ENCODE measurements at regions not wholly inside any gene's neighbourhood (a gene's known extent, or its start where the extent isn't known, plus 50 kb on each side); places are given as distances from the start of the nearest gene placed in this dataset.

- no peak for TF ChIP-seq CTCF (IDR thresholded peaks at IDR 0.05)
- no peaks in the 10 kb centered on the region for H3K4me1 ChIP-seq (ENCODE audit: control insufficient read depth in 1 of 2, insufficient read depth in 1 of 2, low read depth in 1 of 2, low read length in 1 of 2)
- no peak overlapping the region for H3K4me3 ChIP-seq (ENCODE audit: low read depth in 1 of 2, low read length in 1 of 2)
- H3K27me3 ChIP-seq = peaks cover 43% of the 10 kb centered on the region
- no peaks in the 10 kb centered on the region for H3K9me3 ChIP-seq
- H3K27ac ChIP-seq = no peak overlapping the region
- no peaks in the 10 kb centered on the region for H3K36me3 ChIP-seq
Observed at GRCh38 chr21:43364261-43364510, 62.7 kb downstream of the SIK1 start.

GRCh38 chr21:43363506-43364260, 63.2 kb downstream of the SIK1 start:
- Histone ChIP-seq H3K27me3 (peaks cover 43% of the 10 kb centered on the region), H3K4me1 (ENCODE audit: control insufficient read depth in 1 of 2, insufficient read depth in 1 of 2, low read depth in 1 of 2, low read length in 1 of 2) (no peaks in the 10 kb centered on the region), H3K4me3 (ENCODE audit: low read depth in 1 of 2, low read length in 1 of 2) (no peak overlapping the region), H3K27ac (no peak overlapping the region), H3K36me3 (no peaks in the 10 kb centered on the region), H3K9me3 (no peaks in the 10 kb centered on the region)
- TF ChIP-seq CTCF (IDR thresholded peaks at IDR 0.05) = no peak

GRCh38 chr21:43362915-43363314, 64.0 kb downstream of the SIK1 start:
- Histone ChIP-seq H3K9me3 (no peaks in the 10 kb centered on the region), H3K4me1 (ENCODE audit: control insufficient read depth in 1 of 2, insufficient read depth in 1 of 2, low read depth in 1 of 2, low read length in 1 of 2) (no peaks in the 10 kb centered on the region), H3K36me3 (no peaks in the 10 kb centered on the region), H3K27ac (no peak overlapping the region), H3K27me3 (peaks cover 43% of the 10 kb centered on the region), H3K4me3 (ENCODE audit: low read depth in 1 of 2, low read length in 1 of 2) (no peak overlapping the region)
- no peak for TF ChIP-seq CTCF (IDR thresholded peaks at IDR 0.05)

GRCh38 chr21:43362321-43362791, 64.6 kb downstream of the SIK1 start:
- TF ChIP-seq CTCF (IDR thresholded peaks at IDR 0.05) = no peak
- Histone ChIP-seq H3K4me1 (ENCODE audit: control insufficient read depth in 1 of 2, insufficient read depth in 1 of 2, low read depth in 1 of 2, low read length in 1 of 2) (no peaks in the 10 kb centered on the region), H3K9me3 (no peaks in the 10 kb centered on the region), H3K4me3 (ENCODE audit: low read depth in 1 of 2, low read length in 1 of 2) (no peak overlapping the region), H3K36me3 (no peaks in the 10 kb centered on the region), H3K27me3 (peaks cover 43% of the 10 kb centered on the region), H3K27ac (no peak overlapping the region)

GRCh38 chr21:43361493-43362296, 65.2 kb downstream of the SIK1 start:
- no peaks in the 10 kb centered on the region for H3K36me3 ChIP-seq
- no peaks in the 10 kb centered on the region for H3K9me3 ChIP-seq
- no peaks in the 10 kb centered on the region for H3K4me1 ChIP-seq (ENCODE audit: control insufficient read depth in 1 of 2, insufficient read depth in 1 of 2, low read depth in 1 of 2, low read length in 1 of 2)
- TF ChIP-seq CTCF (IDR thresholded peaks at IDR 0.05) = no peak
- H3K27me3 ChIP-seq = peaks cover 43% of the 10 kb centered on the region
- H3K4me3 ChIP-seq (ENCODE audit: low read depth in 1 of 2, low read length in 1 of 2) = no peak overlapping the region
- no peak overlapping the region for H3K27ac ChIP-seq

Data from neutrophil (primary cell).